K562 (cell line): ENCODE measurements at regions not wholly inside any gene's neighbourhood (a gene's known extent, or its start where the extent isn't known, plus 50 kb on each side); places are given as distances from the start of the nearest gene placed in this dataset.

Experiments
- ATAC-seq: fragments of 200-7000 bp; cut with Tn5 transposase; 3 replicates; pipeline ENCODE4 v1.9.1; 2020; ENCODE audit warnings: moderate library complexity
- BruUV-seq: library from RNA; stranded (reverse); fragments of 400-500 nt; replicated peaks from 2 replicates; lab custom pipeline; 2021; lab: Mats Ljungman, UMichigan
- CTCF ChIA-PET: fragments of 300-600 bp; formaldehyde crosslinking; extraction: SDS; loops from one replicate; lab custom pipeline; 2021; ENCODE audit warnings: low intra/inter-chr PET ratio; lab: Yijun Ruan, JAX
- POLR2A ChIA-PET: fragments of 300-600, 350-650 bp; sonication (Branson Sonifier 250); formaldehyde crosslinking; extraction: SDS; loops from one replicate; lab custom pipeline; 2021; ENCODE audit warnings: antibody characterized with exemption, inconsistent platforms; lab: Yijun Ruan, JAX
- DNase-seq, 4 experiments: peaks; one replicate each; pipeline versions ENCODE4 v3.0.0 to v3.0.0-alpha.2; 2011 to 2018; ENCODE audit warnings: low spot score in 3 of 4, mixed read lengths in 3 of 4; ENCODE audit errors: extremely low read depth in 1 of 4
- FAIRE-seq: peaks from 2 replicates; lab custom pipeline; 2011; peaks lifted over from hg19 to GRCh38; lab: Jason Lieb, UNC
- H2AFZ ChIP-seq: 2 replicates; pipeline ENCODE4 v1.6.0; 2011; ENCODE audit warnings: low read depth, low read length, control low read depth, inconsistent platforms
- H3K27ac ChIP-seq: fragments of 200-600 bp; 3 replicates; pipeline ENCODE4 v1.8.0; 2011; ENCODE audit warnings: low read depth, mild to moderate bottlenecking, control low read depth, inconsistent platforms, low read length, moderate library complexity, mixed read lengths; ENCODE audit errors: extremely low read depth
- H3K27me3 ChIP-seq, 2 experiments: fragments of 300-600 bp in 1 of 2; 2 replicates in 1 of 2; 3 replicates in 1 of 2; pipeline versions ENCODE4 v1.6.0 to v1.8.0; 2011; ENCODE audit warnings: inconsistent platforms in 2 of 2, low read length in 2 of 2, mild to moderate bottlenecking in 1 of 2, mixed read lengths in 1 of 2, moderate library complexity in 1 of 2; ENCODE audit not compliant: control insufficient read depth in 2 of 2, insufficient read depth in 2 of 2
- H3K36me3 ChIP-seq: fragments of 300-600 bp; 3 replicates; pipeline ENCODE4 v1.8.0; 2011; ENCODE audit warnings: mild to moderate bottlenecking, low read length, inconsistent platforms; ENCODE audit not compliant: control insufficient read depth, insufficient read depth
- H3K4me1 ChIP-seq, 2 experiments: fragments of 200-600 bp in 1 of 2; replicated peaks in 1 of 2; 2 replicates in 1 of 2; 3 replicates in 1 of 2; pipeline versions ENCODE4 v1.5.1 to v1.8.0; 2011; ENCODE audit warnings: inconsistent platforms in 2 of 2, low read length in 2 of 2, mild to moderate bottlenecking in 1 of 2, mixed read lengths in 1 of 2, moderate library complexity in 1 of 2; ENCODE audit not compliant: control insufficient read depth in 2 of 2, insufficient read depth in 2 of 2
- H3K4me2 ChIP-seq: 2 replicates; pipeline ENCODE4 v1.6.1; 2011; ENCODE audit warnings: low read length, control low read depth, inconsistent platforms, mixed read lengths; ENCODE audit not compliant: insufficient read depth
- H3K4me3 ChIP-seq: fragments of 200-600 bp; sonication (generic), shearing (Covaris generic); 2 replicates; pipeline ENCODE4 v1.5.1; 2016; ENCODE audit warnings: control low read depth, inconsistent platforms
- H3K79me2 ChIP-seq: fragments of 200-600 bp; 3 replicates; pipeline ENCODE4 v1.8.0; 2011; ENCODE audit warnings: low read length, inconsistent platforms; ENCODE audit not compliant: control insufficient read depth, insufficient read depth
- H3K9ac ChIP-seq, 2 experiments: 2 replicates each; pipeline versions ENCODE4 v1.6.0 to v1.6.1; 2011; ENCODE audit warnings: low read depth in 2 of 2, low read length in 2 of 2, control low read depth in 1 of 2, inconsistent platforms in 1 of 2, mild to moderate bottlenecking in 1 of 2, mixed read lengths in 1 of 2; ENCODE audit not compliant: insufficient read depth in 1 of 2
- H3K9me1 ChIP-seq: one replicate; pipeline ENCODE4 v1.6.0; 2011; ENCODE audit warnings: inconsistent platforms, mild to moderate bottlenecking, low read length, moderate library complexity; ENCODE audit not compliant: control insufficient read depth, insufficient read depth
- H3K9me3 ChIP-seq: replicated peaks from 2 replicates; pipeline ENCODE4 v1.5.1; 2011; ENCODE audit warnings: low read depth, low read length, inconsistent platforms; ENCODE audit not compliant: control insufficient read depth, insufficient read depth
- H4K20me1 ChIP-seq: replicated peaks from 2 replicates; pipeline ENCODE4 v1.6.1; 2011; ENCODE audit warnings: low read length, inconsistent platforms, mixed read lengths; ENCODE audit not compliant: control insufficient read depth, insufficient read depth
- NFXL1 ChIP-seq: fragments of 450-650 bp; formaldehyde crosslinking; IDR thresholded peaks from 2 replicates; pipeline ENCODE4 v1.4.0; 2021; ENCODE audit warnings: mild to moderate bottlenecking
- RAD51 ChIP-seq: fragments of 450-650 bp; IDR thresholded peaks from 2 replicates; pipeline ENCODE4 v1.7.1; 2016; ENCODE audit warnings: low read depth, mild to moderate bottlenecking, borderline replicate concordance
- SAFB2 ChIP-seq: fragments of 200-400 bp; formaldehyde crosslinking; IDR thresholded peaks from 2 replicates; pipeline ENCODE4 v1.6.1; 2018; ENCODE audit warnings: borderline replicate concordance, low read length, low read depth, moderate library complexity; ENCODE audit not compliant: severe bottlenecking
- THRA ChIP-seq: fragments of 450-650 bp; IDR thresholded peaks from 2 replicates; pipeline ENCODE4 v1.6.1; 2017; ENCODE audit warnings: mild to moderate bottlenecking, moderate library complexity
- ZNF263 ChIP-seq: sonication (generic); formaldehyde crosslinking; IDR thresholded peaks from 2 replicates; pipeline ENCODE4 v1.8.0; 2022; ENCODE audit warnings: mild to moderate bottlenecking, missing genetic modification reagents, borderline replicate concordance
- ZNF318 ChIP-seq, 2 experiments: fragments of 450-650 bp; IDR thresholded peaks; 2 replicates each; pipeline ENCODE4 v1.6.1; 2016; ENCODE audit warnings: mild to moderate bottlenecking in 2 of 2, borderline replicate concordance in 1 of 2, low read depth in 1 of 2, moderate library complexity in 1 of 2
- ZNF561 ChIP-seq: fragments of 450-650 bp; formaldehyde crosslinking; conservative IDR thresholded peaks from 2 replicates; pipeline ENCODE4 v1.4.0; 2020; ENCODE audit warnings: mild to moderate bottlenecking, moderate library complexity
- ZNF668 ChIP-seq: fragments of 250-450 bp; sonication (Bioruptor Pico); IDR thresholded peaks from 2 replicates; pipeline ENCODE4 v1.8.0; 2022; ENCODE audit warnings: mild to moderate bottlenecking, inconsistent platforms
- WGBS: fragments of 100-300 bp; shearing (Covaris generic); methylation state at CpG from one replicate; pipeline ENCODE4 v1.1.6; 2016; ENCODE audit warnings: low coverage, mixed read lengths; ENCODE audit not compliant: insufficient coverage; ENCODE audit errors: missing lambda C conversion rate; 5-methylcytosine and 5-hydroxymethylcytosine counted together
- in situ Hi-C: fragments of 300-500 bp; cut with MboI; formaldehyde crosslinking; loops from 4 replicates; pipeline ENCODE4 v1.15.0; 2018; ENCODE audit warnings: inconsistent platforms, mixed read lengths
- intact Hi-C: fragments of 100-400 bp; cut with micrococcal nuclease; formaldehyde crosslinking; loops from 2 replicates; pipeline ENCODE4 v1.14.2; 2022

GRCh38 chr1:68590473-68590872 lies 93.6 kb upstream of the DEPDC1 start:
- ChIA-PET CTCF (no interaction called here), POLR2A (no interaction called here)
- Histone ChIP-seq H3K4me2 (no peak overlapping the region), H3K9ac (no peak overlapping the region), H3K79me2 (no peaks in the 10 kb centered on the region), H3K4me3 (no peak overlapping the region), H3K9me3 (0 out of 2 replicates have a peak, but pooled peaks cover 2% of the 10 kb centered on the region), H4K20me1 (no peaks in the 10 kb centered on the region), H3K4me1 (no peaks in the 10 kb centered on the region), H3K27ac (no peak overlapping the region), H3K27me3 (no peaks in the 10 kb centered on the region), H2AFZ (no peak overlapping the region), H3K9me1 (no peaks in the 10 kb centered on the region), H3K36me3 (no peaks in the 10 kb centered on the region)
- WGBS: 0% methylated on average over 1 of the region's 1 CpG
- ATAC-seq (no peak), DNase-seq (no peak), FAIRE-seq (no peak)
- in situ Hi-C loops: no loop called here
- no TSS peak for BruUV-seq
- TF ChIP-seq RAD51 (no peak), ZNF668 (no peak), ZNF263 (CRISPR knock-in tag) (no peak), SAFB2 (no peak), NFXL1 (no peak), THRA (no peak), ZNF561 (no peak), ZNF318 (IDR thresholded peaks at IDR 0.05; ENCODE audit: borderline replicate concordance in 1 of 2, low read depth in 1 of 2) (no peak)
- intact Hi-C loops: loop anchor here (5.0 kb wide), 1 partner anchor 118 kb away; no protein-coding TSS in a partner anchor
